HG03460 (cell line): ENCODE measurements at regions not wholly inside any gene's neighbourhood (a gene's known extent, or its start where the extent isn't known, plus 50 kb on each side); places are given as distances from the start of the nearest gene placed in this dataset.
"Not testable (repeated sequence)": the region's sequence is repeated elsewhere in the genome, so short reads cannot be mapped to it uniquely, and the experiment has no call there.

Experiments used
- ATAC-seq: cut with Tn5 transposase; IDR thresholded peaks from one replicate; pipeline ENCODE4 v1.9.1; 2021; ENCODE audit not compliant: unreplicated experiment

DNA sequence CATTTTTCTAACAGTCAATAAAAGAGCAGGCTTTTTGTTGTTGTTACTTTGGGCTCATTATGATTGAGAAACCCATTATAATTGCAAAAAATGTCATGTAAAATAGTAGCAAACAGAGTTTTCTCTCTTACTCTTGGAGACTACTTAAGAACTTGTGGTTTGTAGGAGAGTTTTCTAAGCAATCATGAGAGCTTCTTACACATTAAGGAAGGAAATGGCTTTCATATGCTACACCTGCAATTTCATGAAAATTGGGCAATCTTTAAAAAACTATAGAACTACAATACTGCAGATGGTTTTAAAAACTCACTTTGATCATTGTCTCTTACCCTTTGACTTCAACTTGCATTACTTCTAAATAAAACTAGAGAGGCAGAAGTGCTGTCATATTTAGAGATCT lies 701.8 kb downstream of the ZPLD1 start:
- ATAC-seq = no peak

- no peak for ATAC-seq
Observed at GRCh38 chr3:103137830-103138229, 703.0 kb downstream of the ZPLD1 start.

DNA sequence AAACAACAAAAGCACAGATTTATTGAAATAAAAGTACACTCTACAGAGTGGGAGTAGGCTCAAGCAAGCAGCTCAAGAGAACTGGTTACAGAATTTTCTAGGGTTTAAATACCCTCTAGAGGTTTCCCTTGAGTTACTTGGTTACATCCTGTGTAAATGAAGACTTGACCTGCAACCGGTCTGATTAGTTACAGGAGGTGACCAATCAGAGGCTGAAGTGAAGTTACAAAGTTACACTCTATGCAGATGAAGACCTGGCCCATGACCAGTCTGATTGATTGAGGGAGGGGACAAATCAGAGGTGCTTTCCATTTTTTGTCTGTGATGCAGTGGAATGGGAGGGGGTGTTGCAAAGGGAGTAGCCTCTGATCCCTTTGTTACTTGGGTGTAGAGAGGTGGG lies 723.4 kb downstream of the ZPLD1 start:
- no peak for ATAC-seq

DNA sequence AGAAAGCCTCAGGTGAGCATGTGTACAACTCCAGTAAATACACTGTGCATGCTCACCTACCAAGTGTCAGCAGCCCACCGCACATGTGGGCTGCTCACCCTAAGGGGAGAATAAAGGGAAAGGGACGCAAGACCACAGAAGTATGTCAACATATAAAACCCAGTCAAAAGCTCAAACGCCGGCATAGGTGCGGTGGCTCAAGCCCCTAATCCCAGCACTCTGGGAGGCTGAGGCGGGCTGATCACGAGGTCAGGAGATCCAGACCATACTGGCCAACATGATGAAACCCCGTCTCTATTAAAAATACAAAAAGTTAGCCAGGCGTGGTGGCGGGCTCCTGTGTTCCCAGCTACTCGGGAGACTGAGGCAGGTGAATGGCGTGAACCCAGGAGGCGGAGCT lies 732.1 kb downstream of the ZPLD1 start:
- no peak for ATAC-seq

GRCh38 chr3:103167850-103168249 lies 733.0 kb downstream of the ZPLD1 start:
- ATAC-seq = no peak

- no peak for ATAC-seq
Observed at GRCh38 chr3:103169289-103169688, 734.5 kb downstream of the ZPLD1 start.

DNA sequence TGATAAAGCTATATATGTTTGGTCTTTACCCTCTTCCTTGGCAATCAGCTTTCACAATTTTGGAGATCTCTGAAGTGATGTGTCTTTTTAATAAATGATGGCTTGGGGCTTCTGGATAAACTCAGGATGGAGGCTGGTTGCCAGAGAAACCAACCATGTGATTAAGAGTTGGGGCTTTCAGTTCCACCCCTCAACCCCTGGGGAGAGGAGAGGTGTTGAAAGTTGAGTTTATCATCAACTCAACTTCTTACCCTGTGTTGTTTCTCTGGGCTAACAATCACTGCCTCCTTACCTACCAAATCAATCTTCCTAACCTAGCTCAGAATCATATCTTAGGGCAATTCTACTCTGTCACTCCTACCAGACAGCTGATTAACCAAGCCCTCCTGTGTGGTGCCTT lies 735.8 kb downstream of the ZPLD1 start:
- peak; percentile 81 for ATAC-seq

GRCh38 chr3:103173940-103174339 lies 739.1 kb downstream of the ZPLD1 start:
- no peak for ATAC-seq

DNA sequence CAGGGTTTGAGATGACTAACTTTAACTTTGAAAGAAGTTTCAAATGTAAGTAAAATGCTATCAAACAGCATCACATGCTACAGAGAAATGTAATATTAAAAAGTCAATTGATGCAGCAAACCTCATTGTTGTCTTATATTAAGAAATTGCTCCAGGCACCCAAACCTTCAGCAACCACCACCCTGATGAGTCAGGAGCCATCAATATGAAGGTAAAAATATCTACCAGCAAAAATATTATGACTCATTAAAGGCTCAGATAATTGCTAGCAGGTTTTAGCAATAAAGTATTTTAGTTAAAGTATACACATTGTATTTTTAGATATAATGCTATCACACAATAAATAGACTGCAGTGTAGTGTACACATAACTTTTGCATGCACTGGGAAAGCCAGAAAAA lies 746.3 kb downstream of the ZPLD1 start:
- no peak for ATAC-seq

DNA sequence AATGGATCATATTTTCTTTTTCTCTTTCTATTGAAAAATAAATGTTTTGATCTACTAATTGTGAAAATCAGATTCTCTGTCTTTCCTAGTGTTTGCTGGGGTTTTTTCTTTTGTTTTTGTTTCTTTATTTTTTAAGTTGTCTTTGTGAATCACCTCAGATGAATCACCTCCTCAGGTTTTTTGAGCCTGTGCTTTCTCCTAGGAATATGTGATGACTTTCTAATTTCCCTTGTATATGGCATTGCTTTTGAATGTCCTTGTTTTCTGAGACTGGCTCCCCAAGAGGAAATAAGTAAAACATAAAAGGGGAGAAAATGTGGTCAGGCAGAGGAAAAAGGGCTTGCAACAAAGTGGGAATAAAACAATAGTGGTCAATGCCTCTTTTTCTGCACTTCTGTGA lies 750.0 kb downstream of the ZPLD1 start:
- ATAC-seq = no peak

GRCh38 chr3:103189941-103190340 lies 755.1 kb downstream of the ZPLD1 start:
- ATAC-seq = no peak

GRCh38 chr3:103195216-103195615 lies 760.4 kb downstream of the ZPLD1 start:
- no peak for ATAC-seq

GRCh38 chr3:103203441-103203840 lies 768.6 kb downstream of the ZPLD1 start:
- ATAC-seq = no peak

DNA sequence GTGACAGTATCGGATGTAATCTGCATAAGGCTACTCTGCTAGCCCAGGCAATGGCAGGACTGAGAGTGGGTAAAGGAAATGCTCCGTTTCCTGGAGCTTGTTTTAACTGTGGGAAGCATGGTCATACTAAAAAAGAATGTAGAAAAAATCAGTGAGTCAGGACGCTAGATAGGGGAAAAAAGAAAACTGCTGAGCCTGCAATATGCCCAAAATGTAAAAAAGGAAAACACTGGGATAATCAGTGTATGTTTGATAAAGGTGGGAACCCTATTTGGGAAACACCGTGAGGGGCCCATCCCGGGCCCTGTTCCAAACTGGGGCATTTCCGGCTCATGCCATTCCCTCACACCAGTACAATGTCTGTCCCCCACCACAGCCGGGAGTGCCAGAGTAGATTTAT lies 775.8 kb downstream of the ZPLD1 start:
- no peak for ATAC-seq

- peak; percentile 100 for ATAC-seq
Observed at GRCh38 chr3:103218146-103218545, 783.3 kb downstream of the ZPLD1 start.

GRCh38 chr3:103218793-103219192 lies 784.0 kb downstream of the ZPLD1 start:
- peak; percentile 12 for ATAC-seq

- no peak for ATAC-seq
Observed at GRCh38 chr3:103227651-103228050, 792.8 kb downstream of the ZPLD1 start.

DNA sequence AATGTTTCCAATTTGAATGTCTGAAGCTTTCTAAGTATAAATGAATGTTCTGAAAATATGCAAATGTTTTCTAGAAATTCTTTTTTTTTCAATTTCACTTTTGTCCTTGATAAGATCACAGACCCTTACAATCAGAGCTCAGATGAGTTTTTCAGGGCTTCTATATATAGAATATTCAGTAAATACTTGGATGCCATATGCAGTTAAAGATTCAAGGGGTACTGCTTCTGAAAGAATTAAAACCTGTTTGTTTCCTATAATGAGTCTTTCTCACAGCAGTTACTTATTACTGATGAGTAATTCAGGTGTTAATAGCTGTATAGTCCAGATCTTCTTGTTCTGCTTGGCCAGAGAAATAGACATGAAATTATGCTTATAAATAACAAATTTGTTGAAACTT lies 812.6 kb downstream of the ZPLD1 start:
- ATAC-seq = peak; percentile 59

GRCh38 chr3:103254827-103255226 lies 820.0 kb downstream of the ZPLD1 start:
- not testable (repeated sequence) for ATAC-seq

GRCh38 chr3:103269287-103269686 lies 834.5 kb downstream of the ZPLD1 start:
- ATAC-seq = no peak

DNA sequence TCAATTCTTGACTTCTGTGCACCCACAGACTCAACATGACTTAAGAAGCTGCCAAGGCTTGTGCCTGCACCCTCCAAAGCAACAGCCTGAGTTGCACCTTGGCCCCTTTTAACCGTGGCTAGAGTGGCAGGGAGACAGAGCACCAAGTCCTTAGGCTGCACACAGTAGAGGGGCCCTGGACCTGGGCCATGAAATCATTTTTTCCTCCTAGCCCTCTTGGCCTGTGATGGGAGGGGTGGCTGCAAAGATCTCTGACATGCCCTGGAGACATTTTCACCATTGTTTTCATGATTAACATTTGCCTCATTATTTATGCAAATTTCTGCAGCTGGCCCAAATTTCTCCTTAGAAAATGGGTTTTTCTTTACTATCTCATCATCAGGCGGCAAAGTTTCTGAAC lies 836.8 kb downstream of the ZPLD1 start:
- ATAC-seq = no peak

GRCh38 chr3:103295974-103296570 lies 861.3 kb downstream of the ZPLD1 start:
- no peak for ATAC-seq

GRCh38 chr3:103297502-103297901 lies 862.7 kb downstream of the ZPLD1 start:
- not testable (repeated sequence) for ATAC-seq

- ATAC-seq = no peak
Observed at GRCh38 chr3:103306104-103306503, 871.3 kb downstream of the ZPLD1 start.
